ENCODE measurements at regions not wholly inside any gene's neighbourhood (a gene's known extent, or its start where the extent isn't known, plus 50 kb on each side); places are given as distances from the start of the nearest gene placed in this dataset.

GRCh38 chr2:120576509-120577474, 158.9 kb upstream of the GLI2 start:
- DNase-seq = peak; percentile 27 to 68

- DNase-seq = no peak
Measured at GRCh38 chr2:120577721-120578295, 157.9 kb upstream of the GLI2 start.

- DNase-seq = no peak
Measured at GRCh38 chr2:120578576-120579352, 156.9 kb upstream of the GLI2 start.

DNA sequence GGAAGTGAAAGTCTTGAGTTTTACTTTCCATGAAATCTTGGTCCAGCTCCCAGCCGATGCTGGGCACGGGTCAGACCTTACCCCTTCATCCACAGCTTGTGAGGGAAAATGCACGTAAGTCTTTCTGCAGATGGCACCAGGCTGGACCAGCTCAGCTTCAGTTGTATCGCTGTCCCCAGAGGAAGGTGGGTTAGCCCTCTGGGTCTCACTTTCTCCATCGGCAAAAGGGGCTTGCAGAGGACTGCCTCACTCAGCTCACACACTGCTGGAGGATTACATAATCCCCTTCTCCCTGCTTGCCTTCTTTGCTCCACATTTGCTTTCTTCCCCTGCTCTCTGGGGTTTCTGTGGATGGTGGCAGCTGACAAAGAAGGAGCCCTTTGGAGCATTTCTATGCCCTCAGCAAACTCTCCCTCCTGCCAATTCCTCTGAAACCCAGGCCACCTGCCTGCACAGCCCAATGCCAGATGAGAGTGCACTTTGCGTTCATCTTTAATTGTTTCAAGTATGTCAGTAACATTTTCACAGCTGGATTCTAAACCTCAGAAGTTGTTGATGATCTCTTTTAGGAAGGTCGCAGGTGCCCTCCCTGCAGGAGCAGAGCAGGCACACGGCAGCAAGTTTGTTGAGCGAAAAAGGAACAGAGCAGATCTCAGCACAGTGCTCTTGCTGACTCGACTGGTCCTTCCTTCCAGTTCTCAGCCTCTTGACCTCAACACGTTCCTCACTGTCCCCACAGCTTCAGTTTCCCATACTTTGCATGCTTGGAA, 155.6 kb upstream of the GLI2 start:
- no peak for DNase-seq

GRCh38 chr2:120580709-120581108, 155.0 kb upstream of the GLI2 start:
- no peak for DNase-seq

DNA sequence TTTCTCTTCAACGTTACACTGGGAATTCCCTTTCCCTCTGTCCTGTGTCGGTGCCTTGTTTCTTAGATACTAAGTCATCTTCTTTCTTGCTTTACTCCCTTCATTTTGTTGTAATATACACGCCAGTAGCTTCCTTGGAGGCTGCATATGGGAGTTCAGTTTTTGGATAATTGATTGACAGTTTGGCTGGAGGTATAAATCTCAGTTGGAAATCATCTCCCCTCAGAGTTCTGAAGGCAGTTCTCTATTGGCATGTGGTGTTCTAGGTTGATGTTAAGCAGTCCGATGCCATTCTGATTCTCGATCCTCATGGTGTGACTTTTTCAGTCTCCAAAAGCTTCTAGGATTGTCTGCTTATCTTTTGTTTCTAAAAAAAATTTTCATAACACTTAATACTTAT, 152.5 kb upstream of the GLI2 start:
- DNase-seq = no peak

DNA sequence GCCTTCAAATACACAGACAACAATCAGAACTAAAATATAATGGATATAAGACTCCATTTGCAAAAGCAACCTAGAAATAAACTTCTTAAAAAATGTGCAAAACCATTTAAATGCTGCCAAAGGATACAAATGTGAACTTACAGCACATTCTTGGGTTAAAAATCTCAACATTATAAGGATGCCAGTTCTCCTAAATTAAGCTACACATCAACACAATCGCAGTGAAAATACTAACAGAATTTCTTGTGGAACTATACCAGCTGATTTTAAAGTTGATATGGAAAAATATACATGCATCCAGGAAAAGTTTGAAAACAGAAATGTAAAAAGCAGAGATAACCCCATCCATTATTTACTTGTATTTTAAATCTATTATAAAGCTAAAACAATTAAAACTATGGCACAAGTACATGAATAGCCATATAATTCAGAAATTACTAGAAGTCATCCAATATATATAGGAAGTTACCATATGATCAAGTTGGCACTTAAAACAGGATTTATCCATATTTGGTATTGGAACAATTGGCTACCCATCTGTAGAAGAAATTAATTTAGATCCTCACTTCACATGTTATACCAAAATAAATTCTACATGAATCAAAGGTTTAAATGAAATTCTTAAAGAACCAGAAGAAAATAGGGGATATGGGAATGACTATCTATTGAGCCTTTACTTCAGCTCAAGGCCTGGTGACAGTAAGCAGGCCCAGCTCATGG, 151.7 kb upstream of the GLI2 start:
- no peak for DNase-seq

- peak in 1 of 2 experiments; percentile 80 for DNase-seq
Measured at GRCh38 chr2:120586507-120587278, 149.0 kb upstream of the GLI2 start.

GRCh38 chr2:120587279-120587996, 148.2 kb upstream of the GLI2 start:
- peak in 1 of 2 experiments; percentile 80 for DNase-seq

DNA sequence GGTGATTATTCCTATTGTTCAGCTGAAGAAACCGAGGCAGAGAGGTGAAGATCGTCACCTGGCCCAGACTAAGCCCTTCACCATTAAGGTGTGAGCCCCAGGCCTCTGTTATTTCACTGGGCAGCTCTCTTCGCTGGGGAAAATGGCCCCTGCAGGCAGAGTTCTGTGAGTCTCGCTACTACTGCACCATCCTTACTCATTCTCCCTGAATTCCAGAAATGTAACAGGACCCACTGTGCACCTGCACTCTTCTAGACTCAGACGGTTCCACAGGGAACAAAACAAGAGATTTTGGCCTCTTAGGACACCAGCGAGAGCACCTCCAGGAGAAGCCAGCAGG, 147.7 kb upstream of the GLI2 start:
- no peak for DNase-seq

GRCh38 chr2:120589771-120590608, 145.7 kb upstream of the GLI2 start:
- DNase-seq = no peak

DNA sequence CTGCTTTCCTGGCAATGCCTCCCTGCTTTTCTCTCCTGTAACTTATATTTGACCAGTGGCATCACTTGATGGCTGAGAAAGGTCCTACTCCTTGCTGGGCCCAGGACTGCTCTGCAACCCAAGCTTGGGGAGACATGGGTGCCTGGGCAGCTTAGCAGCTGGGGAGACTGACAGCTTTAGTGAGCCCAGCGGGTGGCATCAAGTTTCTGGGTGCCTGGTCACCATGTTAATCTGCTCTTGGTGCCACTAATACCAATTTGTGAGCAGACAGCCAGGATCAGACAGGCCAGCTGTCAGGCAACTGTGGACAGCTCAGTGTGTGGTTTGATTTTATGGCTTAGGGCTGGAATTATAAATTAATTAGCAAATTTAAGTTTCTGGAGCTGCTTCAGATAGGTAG, 144.8 kb upstream of the GLI2 start:
- no peak for DNase-seq

DNA sequence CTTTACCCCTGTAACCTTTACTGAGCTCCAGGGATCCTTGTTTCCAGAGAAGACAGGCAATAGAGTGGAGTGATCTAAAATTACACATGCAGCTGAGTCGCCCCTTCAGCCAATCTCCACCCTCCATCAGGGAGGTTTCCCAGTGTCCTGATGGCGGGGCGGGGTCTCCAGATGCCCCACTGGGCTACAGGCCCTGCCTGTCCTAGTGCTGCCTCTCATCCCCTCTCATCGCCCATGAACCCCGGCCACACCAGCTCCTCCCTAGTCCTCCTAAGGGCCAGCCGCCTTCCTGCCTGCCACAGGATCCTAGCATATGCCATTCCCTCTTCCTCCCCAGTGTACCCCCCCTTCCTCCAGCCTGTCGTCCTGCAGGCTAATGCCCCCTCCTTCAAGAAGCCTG, 144.1 kb upstream of the GLI2 start:
- no peak for DNase-seq

- DNase-seq = no peak
Measured at GRCh38 chr2:120592084-120592483, 143.6 kb upstream of the GLI2 start.

DNA sequence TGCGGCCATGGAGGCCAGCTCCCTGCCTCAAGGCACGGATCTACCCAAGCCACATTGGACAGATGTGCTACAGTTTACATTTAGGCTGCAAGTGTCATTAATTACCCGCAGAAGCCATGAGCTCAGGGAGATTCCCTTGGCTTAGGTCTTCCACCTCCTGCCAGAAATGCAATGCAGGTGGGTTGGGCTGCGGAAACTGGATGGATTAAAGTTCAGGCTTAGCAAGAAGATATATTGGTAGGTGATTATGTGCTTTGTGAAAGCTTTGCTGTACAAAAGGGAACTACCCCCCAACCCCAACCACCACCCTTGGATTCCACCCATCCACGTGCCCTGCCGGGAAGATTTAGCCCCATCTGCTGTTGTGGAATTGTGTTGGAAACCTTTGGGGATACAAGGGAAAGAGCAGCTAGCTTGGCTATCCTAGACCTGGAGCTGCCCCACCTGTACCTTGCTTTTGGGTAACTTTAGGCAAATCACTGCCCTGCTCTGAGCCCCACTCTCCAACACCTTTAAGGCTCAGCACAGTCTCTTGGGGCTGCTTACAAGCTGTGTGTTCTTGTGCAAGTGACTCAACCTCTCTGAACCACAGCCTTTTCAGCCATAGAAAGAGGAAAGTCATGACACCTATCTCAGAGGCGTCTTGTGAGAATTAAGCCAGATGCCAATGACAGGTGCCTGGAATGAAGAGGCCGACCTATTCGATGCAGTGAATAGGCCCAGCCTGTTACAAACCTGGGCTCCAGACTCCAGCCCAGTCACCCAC, 141.6 kb upstream of the GLI2 start:
- DNase-seq = no peak

DNA sequence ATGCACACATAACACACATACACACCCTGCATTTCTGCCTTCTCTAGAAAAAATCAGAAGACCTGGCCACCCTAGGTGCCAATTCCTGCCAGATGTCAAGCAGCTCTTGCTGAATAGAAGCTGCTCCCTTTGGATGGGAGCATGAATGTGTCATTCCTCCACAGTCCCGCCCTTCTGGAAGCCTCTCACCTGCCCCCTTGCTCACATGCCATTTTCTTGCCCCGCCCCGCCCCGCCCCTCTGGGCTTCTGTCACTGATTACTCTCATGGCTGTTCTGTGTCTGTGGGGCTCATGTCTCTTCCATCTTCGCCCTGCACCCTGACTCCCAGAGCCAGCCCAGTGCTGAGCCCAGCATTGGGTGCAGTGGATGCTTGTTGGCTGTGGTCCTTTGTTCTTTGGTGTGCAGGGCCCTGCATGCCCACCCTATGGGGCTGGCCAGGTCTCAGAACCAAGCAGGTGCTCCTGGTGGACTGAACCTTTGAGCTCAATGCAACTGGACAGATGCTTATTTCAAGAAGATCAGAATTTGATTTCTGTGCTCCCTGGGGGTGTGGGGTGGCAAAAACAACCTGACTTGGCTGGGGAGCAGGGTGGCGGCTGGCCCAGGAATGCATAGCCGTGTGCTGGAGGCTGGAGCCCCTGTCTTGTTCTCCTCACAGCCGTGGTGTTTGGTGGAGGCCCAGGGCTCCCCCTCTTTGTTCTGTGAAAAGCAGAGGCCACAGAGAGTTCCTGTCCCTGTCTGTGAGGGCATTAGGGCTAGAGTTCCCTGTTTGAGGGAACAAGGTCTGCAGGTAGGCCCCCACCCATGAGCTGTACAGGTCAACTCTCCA, 140.6 kb upstream of the GLI2 start:
- peak in 1 of 2 experiments; percentile 58 for DNase-seq

DNA sequence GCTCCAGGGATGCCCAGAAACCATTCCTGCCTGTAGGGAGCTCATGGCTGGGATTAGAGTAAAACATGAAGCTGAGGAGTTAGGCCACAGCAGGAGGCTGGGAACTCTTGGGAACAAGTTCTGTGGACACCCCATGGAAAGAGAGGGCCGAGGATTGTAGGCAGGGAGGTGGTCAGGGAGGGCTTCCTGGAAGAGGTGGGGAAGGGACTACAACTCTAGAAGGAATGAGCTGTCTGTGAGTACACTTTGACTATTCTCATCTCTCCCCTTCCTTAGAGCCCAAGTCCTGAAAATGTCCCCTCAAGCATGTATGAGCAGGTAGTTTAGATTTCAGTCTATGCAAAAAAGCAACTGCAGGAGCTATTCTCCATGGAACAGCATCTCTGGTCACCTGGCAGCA, 139.9 kb upstream of the GLI2 start:
- no peak for DNase-seq
